ENCODE measurements at regions not wholly inside any gene's neighbourhood (a gene's known extent, or its start where the extent isn't known, plus 50 kb on each side); places are given as distances from the start of the nearest gene placed in this dataset.

DNA sequence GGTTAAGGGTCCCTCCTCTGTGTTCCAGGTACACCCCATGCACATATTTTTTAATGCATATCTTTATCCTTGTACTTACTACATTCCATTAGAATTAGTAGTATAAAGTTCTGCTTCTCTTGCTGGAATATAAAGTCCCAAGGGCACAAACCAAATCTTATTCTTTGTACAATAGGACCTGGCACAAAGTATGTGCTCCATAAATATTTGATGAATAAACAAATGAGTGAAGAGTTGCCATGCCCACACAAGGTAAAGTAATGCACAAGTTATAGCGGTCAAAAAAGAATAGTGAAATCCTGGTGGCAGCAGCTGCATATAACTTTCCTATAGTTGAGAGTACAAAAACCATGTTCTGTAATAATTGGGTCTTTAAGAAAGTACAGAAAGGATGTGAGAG lies 82.1 kb upstream of the BMP4 start:
- WGBS (ENCODE audit: insufficient coverage, low coverage, low lambda C conversion rate, missing lambda C conversion rate): 93% methylated on average over 1 of the region's 1 CpG
- H3K4me1 ChIP-seq: no peaks in the 10 kb centered on the region
- intact Hi-C loops (cut with DNase I): no loop called here
- no peaks in the 10 kb centered on the region for H3K9me3 ChIP-seq
- no peaks in the 10 kb centered on the region for H3K36me3 ChIP-seq
- no peaks in the 10 kb centered on the region for H3K27me3 ChIP-seq
- ATAC-seq: no peak
- no peak for DNase-seq
- H3K4me3 ChIP-seq: no peak overlapping the region
- H3K27ac ChIP-seq: no peak overlapping the region
- no peak for TF ChIP-seq POLR2A (IDR thresholded peaks at IDR 0.05)
- TF ChIP-seq, protein P1, sequence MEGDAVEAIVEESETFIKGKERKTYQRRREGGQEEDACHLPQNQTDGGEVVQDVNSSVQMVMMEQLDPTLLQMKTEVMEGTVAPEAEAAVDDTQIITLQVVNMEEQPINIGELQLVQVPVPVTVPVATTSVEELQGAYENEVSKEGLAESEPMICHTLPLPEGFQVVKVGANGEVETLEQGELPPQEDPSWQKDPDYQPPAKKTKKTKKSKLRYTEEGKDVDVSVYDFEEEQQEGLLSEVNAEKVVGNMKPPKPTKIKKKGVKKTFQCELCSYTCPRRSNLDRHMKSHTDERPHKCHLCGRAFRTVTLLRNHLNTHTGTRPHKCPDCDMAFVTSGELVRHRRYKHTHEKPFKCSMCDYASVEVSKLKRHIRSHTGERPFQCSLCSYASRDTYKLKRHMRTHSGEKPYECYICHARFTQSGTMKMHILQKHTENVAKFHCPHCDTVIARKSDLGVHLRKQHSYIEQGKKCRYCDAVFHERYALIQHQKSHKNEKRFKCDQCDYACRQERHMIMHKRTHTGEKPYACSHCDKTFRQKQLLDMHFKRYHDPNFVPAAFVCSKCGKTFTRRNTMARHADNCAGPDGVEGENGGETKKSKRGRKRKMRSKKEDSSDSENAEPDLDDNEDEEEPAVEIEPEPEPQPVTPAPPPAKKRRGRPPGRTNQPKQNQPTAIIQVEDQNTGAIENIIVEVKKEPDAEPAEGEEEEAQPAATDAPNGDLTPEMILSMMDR (IDR thresholded peaks at IDR 0.05): no peak

DNA sequence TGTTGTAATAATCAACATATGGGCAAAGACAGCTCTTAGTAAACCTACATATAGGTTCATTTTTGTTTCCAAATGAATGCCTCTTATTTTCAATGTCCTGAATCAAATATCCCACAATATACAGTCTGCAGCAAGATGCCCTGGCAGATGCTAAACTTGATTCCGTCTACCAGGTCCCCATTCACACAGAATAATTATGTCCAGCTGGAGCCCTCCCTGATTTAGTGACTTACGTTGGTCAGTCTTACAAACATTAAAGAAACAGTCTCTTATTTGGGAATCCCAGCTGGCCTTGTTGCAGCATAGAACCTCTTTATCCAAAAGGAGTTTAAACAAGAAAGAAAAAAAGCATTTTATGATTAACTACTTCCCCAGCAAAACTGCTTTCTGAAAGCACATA lies 82.7 kb upstream of the BMP4 start:
- Histone ChIP-seq H3K4me1 (no peaks in the 10 kb centered on the region), H3K9me3 (no peaks in the 10 kb centered on the region), H3K4me3 (no peak overlapping the region), H3K27me3 (no peaks in the 10 kb centered on the region), H3K36me3 (no peaks in the 10 kb centered on the region), H3K27ac (no peak overlapping the region)
- DNase-seq: no peak
- 68% methylated on average over 2 of the region's 2 CpGs for WGBS (ENCODE audit: insufficient coverage, low coverage, low lambda C conversion rate, missing lambda C conversion rate)
- intact Hi-C loops (cut with DNase I): no loop called here
- ATAC-seq: no peak
- TF ChIP-seq, protein P1 (IDR thresholded peaks at IDR 0.05): no peak
- TF ChIP-seq POLR2A (IDR thresholded peaks at IDR 0.05): no peak

GRCh38 chr14:54040846-54041245 lies 84.2 kb upstream of the BMP4 start:
- H3K27ac ChIP-seq: no peak overlapping the region
- H3K27me3 ChIP-seq: no peaks in the 10 kb centered on the region
- no peak for TF ChIP-seq POLR2A (IDR thresholded peaks at IDR 0.05)
- TF ChIP-seq, protein P1 (IDR thresholded peaks at IDR 0.05): no peak
- no peak overlapping the region for H3K4me3 ChIP-seq
- ATAC-seq: no peak
- no peaks in the 10 kb centered on the region for H3K4me1 ChIP-seq
- DNase-seq: no peak
- H3K36me3 ChIP-seq: no peaks in the 10 kb centered on the region
- no peaks in the 10 kb centered on the region for H3K9me3 ChIP-seq
- intact Hi-C loops (cut with DNase I): no loop called here

GRCh38 chr14:54046250-54046649 lies 89.6 kb upstream of the BMP4 start:
- Histone ChIP-seq H3K9me3 (no peaks in the 10 kb centered on the region), H3K4me3 (no peak overlapping the region), H3K27ac (no peak overlapping the region), H3K27me3 (no peaks in the 10 kb centered on the region), H3K36me3 (no peaks in the 10 kb centered on the region), H3K4me1 (no peaks in the 10 kb centered on the region)
- DNase-seq (no peak), ATAC-seq (no peak)
- 67% methylated on average over 3 of the region's 3 CpGs for WGBS (ENCODE audit: insufficient coverage, low coverage, low lambda C conversion rate, missing lambda C conversion rate)
- intact Hi-C loops (cut with DNase I): no loop called here
- TF ChIP-seq, protein P1 (IDR thresholded peaks at IDR 0.05): no peak
- TF ChIP-seq POLR2A (IDR thresholded peaks at IDR 0.05): no peak

- no peak for ATAC-seq
- no peaks in the 10 kb centered on the region for H3K9me3 ChIP-seq
These were observed 91.2 kb upstream of the BMP4 start for GRCh38 chr14:54047645-54048308.

More at GRCh38 chr14:54047645-54048308, 91.2 kb upstream of the BMP4 start:
- Histone ChIP-seq H3K4me3 (no peak overlapping the region), H3K27me3 (no peaks in the 10 kb centered on the region), H3K4me1 (no peaks in the 10 kb centered on the region), H3K27ac (no peak overlapping the region), H3K36me3 (no peaks in the 10 kb centered on the region)
- WGBS (ENCODE audit: insufficient coverage, low coverage, low lambda C conversion rate, missing lambda C conversion rate): 55% methylated on average over 4 of the region's 5 CpGs
- DNase-seq: no peak
- intact Hi-C loops (cut with DNase I): no loop called here
- TF ChIP-seq POLR2A (IDR thresholded peaks at IDR 0.05): no peak
- TF ChIP-seq, protein P1 (IDR thresholded peaks at IDR 0.05): no peak

Data from right lobe of liver (tissue), 6 donors.